ENCODE measurements at regions not wholly inside any gene's neighbourhood (a gene's known extent, or its start where the extent isn't known, plus 50 kb on each side); places are given as distances from the start of the nearest gene placed in this dataset.
"Not testable (repeated sequence)": the region's sequence is repeated elsewhere in the genome, so short reads cannot be mapped to it uniquely, and the experiment has no call there.

DNA sequence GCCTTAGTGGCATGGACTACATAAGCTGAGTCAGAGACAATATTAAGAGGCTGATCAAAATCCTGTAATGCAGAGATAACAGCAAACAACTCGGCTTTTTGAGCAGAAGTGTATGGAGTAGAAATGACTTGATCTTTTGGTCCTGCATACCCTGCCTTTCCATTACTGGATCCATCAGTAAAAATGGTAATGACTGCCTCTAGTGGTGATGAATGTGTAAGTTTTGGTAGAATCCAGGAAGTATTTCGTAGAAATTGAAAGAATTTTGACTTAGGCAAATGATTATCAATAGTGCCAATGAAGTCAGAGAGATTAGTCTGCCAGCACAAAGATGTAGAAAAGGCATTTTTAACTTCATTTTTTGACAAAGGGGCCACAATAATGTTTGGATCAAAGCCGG is 146.4 kb upstream of the API5 start:
- H3K27ac Mint-ChIP-seq; H3K4me1 Mint-ChIP-seq; H3K27me3 Mint-ChIP-seq (ENCODE audit: low read depth in 3 of 3); DNase-seq; H3K4me3 Mint-ChIP-seq; H3K36me3 Mint-ChIP-seq: not testable (repeated sequence)
- H3K9me3 Mint-ChIP-seq: peaks cover 0 to 19% (median 4%) of the 10 kb centered on the region in 6 donors

DNA sequence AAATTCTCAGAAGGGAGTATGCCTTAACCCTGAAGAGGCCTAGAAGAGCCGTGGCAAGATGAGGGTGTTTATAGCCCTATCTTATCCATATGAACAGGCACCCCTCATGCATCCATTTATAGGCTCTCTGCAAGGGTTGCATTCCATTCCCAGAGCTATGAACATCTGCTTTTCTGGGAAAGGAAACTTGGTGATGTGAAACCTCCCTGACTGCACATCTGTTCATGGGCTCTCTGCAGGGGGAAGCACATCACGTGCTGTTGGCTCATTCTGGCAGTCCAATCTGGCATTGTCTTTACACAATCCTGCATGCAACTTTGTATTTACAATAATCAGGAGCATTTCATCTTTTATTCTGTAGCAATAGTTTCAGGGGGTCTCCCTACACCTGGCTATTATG is 143.6 kb upstream of the API5 start:
- not testable (repeated sequence) for H3K4me1 Mint-ChIP-seq; H3K27me3 Mint-ChIP-seq (ENCODE audit: low read depth in 3 of 3); H3K27ac Mint-ChIP-seq; H3K4me3 Mint-ChIP-seq; H3K36me3 Mint-ChIP-seq; DNase-seq
- peaks cover 0 to 19% (median 3%) of the 10 kb centered on the region in 6 donors for H3K9me3 Mint-ChIP-seq

DNA sequence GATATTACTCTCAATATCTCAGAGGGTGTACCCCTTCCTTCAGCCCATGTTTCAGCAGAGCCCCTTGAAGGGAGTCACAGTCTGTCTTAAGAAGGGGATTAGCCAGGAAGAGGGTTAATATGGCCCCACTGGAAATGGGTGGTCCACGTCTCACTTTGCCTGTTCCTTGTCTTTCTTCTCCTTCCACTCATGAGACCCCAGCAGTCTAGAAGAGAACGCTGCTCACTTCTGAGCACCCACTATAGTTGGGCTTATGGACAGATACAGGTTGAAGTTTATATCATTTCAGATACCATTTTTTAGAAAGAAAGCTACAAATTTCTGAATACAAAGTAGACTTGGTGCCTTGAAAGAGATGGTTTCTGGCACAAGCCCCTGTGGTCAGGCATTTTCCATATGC is 139.3 kb upstream of the API5 start:
- H3K27me3 Mint-ChIP-seq (ENCODE audit: low read depth in 3 of 3): peaks cover 0 to 2% (median 0%) of the 10 kb centered on the region in 3 donors
- no peak for DNase-seq
- no peak overlapping the region for H3K4me3 Mint-ChIP-seq
- peaks cover 0 to 6% (median 1%) of the 10 kb centered on the region in 6 donors for H3K9me3 Mint-ChIP-seq
- H3K4me1 Mint-ChIP-seq: no peaks in the 10 kb centered on the region
- no peak overlapping the region for H3K27ac Mint-ChIP-seq
- H3K36me3 Mint-ChIP-seq: no peaks in the 10 kb centered on the region

DNA sequence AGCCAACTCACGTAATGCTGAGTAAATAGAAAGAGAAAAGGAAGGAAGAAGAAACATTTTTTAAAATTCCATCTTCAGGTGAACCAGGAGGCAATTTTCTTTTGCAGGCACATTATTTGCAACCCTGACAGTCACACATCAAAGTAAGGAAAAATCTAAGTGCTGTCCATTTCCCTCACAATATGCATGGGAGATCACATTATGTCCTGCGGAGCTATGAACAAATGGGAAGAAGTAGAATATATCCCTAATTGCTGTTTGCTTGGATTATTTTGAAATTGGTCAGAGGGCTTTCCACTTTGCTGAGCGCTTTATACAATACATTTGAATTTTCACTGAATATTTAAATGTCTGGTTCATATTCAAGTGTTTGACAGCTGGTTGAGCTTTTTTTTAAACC is 133.8 kb upstream of the API5 start:
- peaks cover 0 to 1% (median 0%) of the 10 kb centered on the region in 3 donors for H3K27me3 Mint-ChIP-seq (ENCODE audit: low read depth in 3 of 3)
- H3K9me3 Mint-ChIP-seq: peaks cover 0 to 4% (median 0%) of the 10 kb centered on the region in 6 donors
- no peak overlapping the region for H3K27ac Mint-ChIP-seq
- H3K4me1 Mint-ChIP-seq: no peaks in the 10 kb centered on the region
- no peaks in the 10 kb centered on the region for H3K36me3 Mint-ChIP-seq
- no peak overlapping the region for H3K4me3 Mint-ChIP-seq
- DNase-seq: no peak

DNA sequence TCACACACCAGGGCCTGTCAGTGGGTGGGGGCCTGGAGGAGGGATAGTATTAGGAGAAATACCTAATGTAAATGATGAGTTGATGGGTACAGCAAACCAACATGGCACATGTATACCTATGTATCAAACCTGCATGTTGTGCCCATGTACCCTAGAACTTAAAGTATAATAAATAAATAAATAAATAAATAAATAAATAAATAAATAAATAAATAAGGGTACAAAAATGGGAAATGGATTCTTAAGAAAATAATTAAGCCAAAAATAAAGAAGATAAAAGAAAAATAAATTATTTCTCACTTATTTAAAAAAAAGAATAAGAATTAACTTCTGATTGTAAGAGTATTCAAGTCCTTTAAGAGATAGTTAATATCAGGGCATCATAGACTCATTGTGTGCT is 117.3 kb upstream of the API5 start:
- H3K9me3 Mint-ChIP-seq; H3K36me3 Mint-ChIP-seq; H3K27ac Mint-ChIP-seq; H3K4me3 Mint-ChIP-seq; H3K4me1 Mint-ChIP-seq; DNase-seq; H3K27me3 Mint-ChIP-seq (ENCODE audit: low read depth in 3 of 3): not testable (repeated sequence)

DNA sequence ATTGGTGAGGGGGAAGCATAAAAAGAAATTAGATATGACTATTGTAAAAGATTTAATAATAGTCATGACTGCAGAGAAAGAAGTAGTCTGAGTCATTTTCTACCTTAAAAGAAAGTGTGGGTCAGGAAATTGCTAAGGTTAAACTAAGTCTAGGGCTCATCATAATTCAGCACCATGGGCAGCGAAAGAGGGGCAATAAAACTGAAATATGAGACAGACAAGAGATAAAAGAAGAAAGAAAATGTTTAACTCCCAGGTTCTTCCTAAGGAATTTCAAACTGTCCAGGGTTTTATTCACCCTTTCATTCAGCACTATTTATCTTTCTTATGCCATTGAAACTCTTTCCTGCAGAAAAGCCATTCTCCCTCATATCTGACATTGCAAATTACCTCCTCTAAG is 114.4 kb upstream of the API5 start:
- H3K27ac Mint-ChIP-seq: no peak overlapping the region
- H3K9me3 Mint-ChIP-seq: peaks cover 0 to 11% (median 2%) of the 10 kb centered on the region in 6 donors
- H3K4me3 Mint-ChIP-seq: no peak overlapping the region
- no peaks in the 10 kb centered on the region for H3K36me3 Mint-ChIP-seq
- peaks cover 0 to 4% (median 0%) of the 10 kb centered on the region in 3 donors for H3K27me3 Mint-ChIP-seq (ENCODE audit: low read depth in 3 of 3)
- H3K4me1 Mint-ChIP-seq: no peaks in the 10 kb centered on the region
- DNase-seq: no peak

DNA sequence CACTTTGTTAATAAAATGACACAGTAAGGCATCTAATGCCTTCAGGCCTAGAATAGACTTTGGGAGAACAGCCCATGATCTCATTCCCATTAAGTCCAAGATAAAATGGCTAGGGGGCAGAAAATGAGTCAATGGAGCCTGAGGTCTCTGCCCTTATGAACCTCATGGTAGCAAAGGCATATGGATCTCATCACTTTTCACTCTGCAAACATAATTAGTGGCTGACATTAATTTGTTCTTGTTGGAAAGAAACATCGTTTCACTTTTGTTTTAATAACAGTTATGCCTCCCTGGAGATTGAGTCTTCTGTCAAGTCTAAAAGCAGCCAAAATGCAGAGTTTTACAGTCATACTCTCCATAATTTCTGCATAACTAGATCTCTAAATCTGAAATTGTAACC is 111.8 kb upstream of the API5 start:
- no peaks in the 10 kb centered on the region for H3K4me1 Mint-ChIP-seq
- H3K4me3 Mint-ChIP-seq: no peak overlapping the region
- no peaks in the 10 kb centered on the region for H3K36me3 Mint-ChIP-seq
- H3K27ac Mint-ChIP-seq: no peak overlapping the region
- DNase-seq: no peak
- H3K9me3 Mint-ChIP-seq: peaks cover 0 to 11% (median 5%) of the 10 kb centered on the region in 6 donors
- peaks cover 0 to 2% (median 0%) of the 10 kb centered on the region in 3 donors for H3K27me3 Mint-ChIP-seq (ENCODE audit: low read depth in 3 of 3)

DNA sequence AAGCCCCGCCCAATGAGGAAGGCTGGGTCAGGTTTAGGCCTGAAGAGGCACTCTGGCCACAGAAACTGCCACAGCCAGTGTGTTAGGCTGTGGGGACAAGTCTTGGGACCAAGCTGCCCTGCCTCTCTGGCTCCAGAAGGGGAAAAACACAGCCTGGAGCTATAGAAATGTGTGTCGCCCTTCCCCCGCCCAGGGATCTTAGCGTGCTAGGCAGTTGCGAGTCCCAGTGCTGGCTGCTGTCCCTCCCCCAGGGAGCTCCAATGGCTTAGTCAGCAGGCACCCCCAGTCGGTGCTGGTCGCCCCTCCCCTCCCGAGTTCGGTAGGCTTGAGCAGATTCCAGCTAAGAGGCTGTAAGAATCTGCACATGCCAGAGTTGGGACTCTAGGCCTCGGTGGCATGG is 99.5 kb upstream of the API5 start:
- Mint-ChIP-seq H3K4me3 (no peak overlapping the region), H3K27me3 (ENCODE audit: low read depth in 3 of 3) (peaks cover 0 to 3% (median 0%) of the 10 kb centered on the region in 3 donors), H3K9me3 (peaks cover 2 to 34% (median 22%) of the 10 kb centered on the region in 6 donors), H3K27ac (no peak overlapping the region), H3K4me1 (no peaks in the 10 kb centered on the region), H3K36me3 (no peaks in the 10 kb centered on the region)
- DNase-seq: no peak

DNA sequence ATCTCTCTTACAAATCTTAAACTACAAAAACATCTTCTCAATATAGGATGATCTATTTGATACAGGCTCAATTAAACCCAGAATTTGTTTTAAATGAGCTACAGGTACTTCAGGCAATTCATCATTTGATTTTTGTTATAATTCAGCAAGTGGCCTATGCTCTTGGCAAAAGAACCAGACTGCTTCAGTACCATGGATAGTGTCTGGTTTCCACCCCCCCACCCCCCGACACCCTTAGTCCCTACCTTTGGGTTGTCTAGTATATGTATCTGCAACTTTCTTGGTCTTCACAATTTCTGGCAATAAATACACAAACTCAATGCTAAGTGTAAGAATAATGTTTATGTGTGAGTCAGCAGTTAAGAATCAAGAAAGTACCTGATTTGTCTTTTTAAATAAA is 97.3 kb upstream of the API5 start:
- H3K9me3 Mint-ChIP-seq: peaks cover 1 to 25% (median 14%) of the 10 kb centered on the region in 6 donors
- H3K27ac Mint-ChIP-seq: no peak overlapping the region
- H3K4me3 Mint-ChIP-seq: no peak overlapping the region
- DNase-seq: no peak
- H3K27me3 Mint-ChIP-seq (ENCODE audit: low read depth in 3 of 3): peaks cover 0 to 1% (median 0%) of the 10 kb centered on the region in 3 donors
- no peaks in the 10 kb centered on the region for H3K4me1 Mint-ChIP-seq
- no peaks in the 10 kb centered on the region for H3K36me3 Mint-ChIP-seq

DNA sequence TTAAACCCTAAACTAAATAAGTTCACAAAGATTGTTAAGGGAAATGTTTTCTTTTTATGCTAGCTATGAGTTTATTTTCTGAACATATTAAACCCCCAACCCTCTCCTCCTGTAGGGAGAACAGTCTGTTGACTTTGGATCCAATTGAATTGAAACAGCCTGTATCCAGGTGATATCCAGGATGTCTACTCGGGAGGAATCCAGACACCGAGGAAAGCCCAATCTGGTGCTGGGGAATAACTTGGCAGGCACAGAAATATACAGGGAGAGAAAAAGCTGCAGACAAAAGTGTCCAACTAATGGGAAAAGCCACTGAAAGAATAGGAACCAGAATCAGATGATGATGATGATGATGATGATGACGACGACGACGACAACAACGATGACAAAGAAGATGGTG is 93.9 kb upstream of the API5 start:
- Mint-ChIP-seq H3K27ac (no peak overlapping the region), H3K4me3 (no peak overlapping the region), H3K4me1 (no peaks in the 10 kb centered on the region), H3K27me3 (ENCODE audit: low read depth in 3 of 3) (peaks cover 0 to 1% (median under 1%) of the 10 kb centered on the region in 3 donors), H3K36me3 (no peaks in the 10 kb centered on the region), H3K9me3 (peaks cover 0 to 7% (median 0%) of the 10 kb centered on the region in 6 donors)
- DNase-seq: no peak

DNA sequence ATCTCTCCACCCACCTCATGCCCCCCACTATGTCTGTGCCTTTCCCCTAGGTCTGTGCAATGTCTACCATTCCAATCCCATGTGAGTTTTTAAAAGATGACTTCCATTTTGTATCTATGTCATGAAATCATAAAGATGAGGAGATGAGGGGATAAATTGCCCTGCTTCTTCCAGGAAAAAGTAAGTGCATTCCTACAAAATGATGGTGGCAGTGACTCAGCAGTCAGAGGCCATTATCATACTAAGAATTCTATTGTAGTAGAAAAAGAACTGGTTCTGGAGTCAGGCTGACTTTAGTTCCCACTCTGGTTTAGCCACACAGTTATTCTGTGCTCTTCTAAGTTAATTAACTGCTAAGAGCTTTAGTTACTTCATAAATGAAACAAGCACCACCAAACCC is 89.6 kb upstream of the API5 start:
- DNase-seq: no peak
- no peaks in the 10 kb centered on the region for H3K36me3 Mint-ChIP-seq
- no peaks in the 10 kb centered on the region for H3K4me1 Mint-ChIP-seq
- H3K9me3 Mint-ChIP-seq: peaks cover 0 to 3% (median 0%) of the 10 kb centered on the region in 6 donors
- no peak overlapping the region for H3K4me3 Mint-ChIP-seq
- H3K27ac Mint-ChIP-seq: no peak overlapping the region
- peaks cover 1 to 5% (median 3%) of the 10 kb centered on the region in 3 donors for H3K27me3 Mint-ChIP-seq (ENCODE audit: low read depth in 3 of 3)

DNA sequence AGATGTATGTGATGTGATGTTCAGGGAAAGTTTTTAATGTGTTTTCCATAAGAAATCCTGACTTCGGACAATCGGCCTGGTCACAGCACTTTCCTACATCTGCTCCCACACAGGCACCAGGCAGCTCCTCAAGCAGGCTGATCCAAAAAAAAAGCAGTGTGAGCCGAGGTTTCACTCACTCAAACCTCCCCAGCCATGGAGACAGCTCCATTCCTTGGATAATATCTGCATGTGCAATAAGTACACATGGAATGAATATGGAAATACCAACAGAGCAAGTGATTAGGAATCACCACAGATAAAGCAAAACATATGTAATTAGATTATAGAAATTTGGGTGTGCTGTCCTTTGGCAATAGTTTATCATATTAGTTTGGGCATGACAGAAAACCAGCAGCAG is 88.8 kb upstream of the API5 start:
- Mint-ChIP-seq H3K27me3 (ENCODE audit: low read depth in 3 of 3) (peaks cover 1 to 5% (median 3%) of the 10 kb centered on the region in 3 donors), H3K27ac (no peak overlapping the region), H3K9me3 (peaks cover 0 to 3% (median 0%) of the 10 kb centered on the region in 6 donors), H3K4me1 (no peaks in the 10 kb centered on the region), H3K4me3 (no peak overlapping the region), H3K36me3 (no peaks in the 10 kb centered on the region)
- no peak for DNase-seq

DNA sequence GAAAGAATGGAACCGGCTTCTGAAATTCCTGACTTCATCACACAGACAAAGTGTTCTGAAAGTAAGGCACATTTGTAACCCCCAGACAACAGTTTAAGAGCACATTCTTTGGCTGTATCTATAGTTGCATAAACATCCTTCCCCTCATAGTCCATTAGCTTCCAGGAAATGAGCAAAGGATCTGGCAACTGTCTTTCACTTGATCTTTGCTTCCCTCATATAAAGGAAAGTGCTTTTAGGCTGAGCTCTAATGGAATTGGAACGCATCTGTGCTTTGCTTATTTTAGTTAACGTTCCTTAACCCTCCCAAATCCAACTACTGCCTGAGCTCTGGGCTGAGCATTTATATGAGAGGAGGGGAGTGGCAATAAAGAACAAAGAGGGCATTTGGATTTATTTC is 76.9 kb upstream of the API5 start:
- Mint-ChIP-seq H3K4me1 (no peaks in the 10 kb centered on the region), H3K27me3 (ENCODE audit: low read depth in 3 of 3) (peaks cover 0 to 4% (median 2%) of the 10 kb centered on the region in 3 donors), H3K27ac (no peak overlapping the region), H3K9me3 (peaks cover 0 to 5% (median 0%) of the 10 kb centered on the region in 6 donors), H3K4me3 (no peak overlapping the region), H3K36me3 (no peaks in the 10 kb centered on the region)
- DNase-seq: no peak

DNA sequence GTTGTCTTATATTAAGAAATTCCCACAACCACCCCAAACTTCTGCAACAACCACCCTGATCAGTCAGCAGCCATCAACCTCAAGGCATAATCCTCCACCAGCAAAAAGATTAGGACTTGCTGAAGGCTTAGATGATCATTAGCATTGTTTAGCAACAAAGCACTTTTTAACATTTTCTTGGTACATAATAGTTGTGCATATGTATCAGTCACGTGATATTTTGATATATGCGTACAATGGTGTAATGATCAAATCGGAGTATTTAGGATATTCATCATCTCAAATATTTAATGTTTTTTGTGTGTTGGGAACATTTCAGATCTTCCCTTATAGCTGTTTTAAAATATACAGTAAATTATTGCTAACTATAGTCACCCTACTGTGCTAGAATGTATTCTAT is 73.5 kb upstream of the API5 start:
- DNase-seq: no peak
- Mint-ChIP-seq H3K27ac (no peak overlapping the region), H3K4me1 (no peaks in the 10 kb centered on the region), H3K4me3 (no peak overlapping the region), H3K9me3 (peaks cover 0 to 5% (median 0%) of the 10 kb centered on the region in 6 donors), H3K27me3 (ENCODE audit: low read depth in 3 of 3) (peaks cover 0 to 2% (median 0%) of the 10 kb centered on the region in 3 donors), H3K36me3 (no peaks in the 10 kb centered on the region)

DNA sequence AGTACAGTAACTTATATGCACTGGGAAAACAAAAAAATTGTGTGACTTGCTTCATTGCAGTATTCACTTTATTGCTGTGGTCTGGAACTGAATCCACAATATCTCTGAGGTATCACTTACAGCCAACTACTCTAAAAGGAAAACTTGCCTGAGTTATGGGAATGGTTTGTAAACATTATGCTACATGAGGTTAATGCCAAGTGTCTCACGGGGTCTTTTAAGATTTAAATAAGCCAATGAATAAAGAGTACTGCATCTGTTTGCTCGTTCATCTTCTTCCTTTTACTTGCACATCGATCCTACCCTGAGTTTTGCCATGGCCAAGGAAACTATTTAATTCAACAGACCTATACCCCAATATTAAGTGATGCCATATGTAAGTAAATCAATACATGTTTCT is 72.0 kb upstream of the API5 start:
- peaks cover 0 to 2% (median 0%) of the 10 kb centered on the region in 3 donors for H3K27me3 Mint-ChIP-seq (ENCODE audit: low read depth in 3 of 3)
- DNase-seq: no peak
- H3K4me3 Mint-ChIP-seq: no peak overlapping the region
- H3K36me3 Mint-ChIP-seq: no peaks in the 10 kb centered on the region
- H3K9me3 Mint-ChIP-seq: peaks cover 0 to 5% (median 0%) of the 10 kb centered on the region in 6 donors
- no peaks in the 10 kb centered on the region for H3K4me1 Mint-ChIP-seq
- H3K27ac Mint-ChIP-seq: no peak overlapping the region

Measured in immature natural killer cell (primary cell).